GM23338 (cell line): ENCODE measurements at regions not wholly inside any gene's neighbourhood (a gene's known extent, or its start where the extent isn't known, plus 50 kb on each side); places are given as distances from the start of the nearest gene placed in this dataset.

Experiments used
- ATAC-seq: fragments of 200-7000 bp; cut with Tn5 transposase; 3 replicates; pipeline ENCODE4 v1.9.1; 2020
- DNase-seq: peaks from one replicate; pipeline ENCODE4 v3.0.0-alpha.2; 2015; ENCODE audit warnings: low spot score
- H2AFZ ChIP-seq: fragments of 200-600 bp; sonication (generic); 2 replicates; pipeline ENCODE4 v1.8.0; 2016; ENCODE audit warnings: antibody characterized with exemption, mild to moderate bottlenecking, moderate library complexity
- H3F3A ChIP-seq: fragments of 200-600 bp; sonication (generic); replicated peaks from 2 replicates; pipeline ENCODE4 v1.8.0; 2017; ENCODE audit warnings: antibody characterized with exemption, mixed run types, low read depth
- H3K27ac ChIP-seq: fragments of 200-600 bp; sonication (generic); 2 replicates; pipeline ENCODE4 v1.6.1; 2016; ENCODE audit warnings: low read depth
- H3K27me3 ChIP-seq: fragments of 200-600 bp; sonication (generic); 2 replicates; pipeline ENCODE4 v1.8.0; 2016; ENCODE audit warnings: mild to moderate bottlenecking, mixed run types, moderate library complexity; ENCODE audit not compliant: insufficient read depth
- H3K36me3 ChIP-seq: fragments of 200-600 bp; sonication (generic); 2 replicates; pipeline ENCODE4 v1.8.0; 2016; ENCODE audit warnings: mild to moderate bottlenecking; ENCODE audit not compliant: insufficient read depth
- H3K4me1 ChIP-seq: fragments of 200-600 bp; sonication (generic); 2 replicates; pipeline ENCODE4 v1.8.0; 2016; ENCODE audit warnings: mild to moderate bottlenecking, moderate library complexity; ENCODE audit not compliant: insufficient read depth
- H3K4me2 ChIP-seq: fragments of 200-600 bp; sonication (generic); 2 replicates; pipeline ENCODE4 v1.7.1; 2017; ENCODE audit warnings: mixed run types
- H3K4me3 ChIP-seq: fragments of 200-600 bp; sonication (generic); 2 replicates; pipeline ENCODE4 v1.6.1; 2016; ENCODE audit warnings: mixed run types
- H3K79me2 ChIP-seq: fragments of 200-600 bp; sonication (generic); replicated peaks from 2 replicates; pipeline ENCODE4 v1.8.0; 2017; ENCODE audit warnings: mild to moderate bottlenecking; ENCODE audit not compliant: insufficient read depth
- H3K9me2 ChIP-seq: fragments of 200-600 bp; sonication (generic); 2 replicates; pipeline ENCODE4 v1.8.0; 2017; ENCODE audit not compliant: insufficient read depth
- H4K20me1 ChIP-seq: fragments of 200-600 bp; sonication (generic); replicated peaks from 2 replicates; pipeline ENCODE4 v1.8.0; 2017; ENCODE audit warnings: mild to moderate bottlenecking; ENCODE audit not compliant: insufficient read depth
- H3K27ac Mint-ChIP-seq: 2 replicates; pipeline ENCODE4 v1.8.0; 2020; ENCODE audit warnings: inconsistent platforms, mild to moderate bottlenecking, moderate library complexity, mixed read lengths
- H3K27me3 Mint-ChIP-seq: 3 replicates; pipeline ENCODE4 v1.8.0; 2022; ENCODE audit warnings: low read depth, mild to moderate bottlenecking, moderate library complexity, mixed read lengths, inconsistent platforms; ENCODE audit not compliant: insufficient read depth, poor library complexity
- H3K36me3 Mint-ChIP-seq: 3 replicates; pipeline ENCODE4 v1.8.0; 2021; ENCODE audit warnings: low read depth, mild to moderate bottlenecking, inconsistent platforms, moderate library complexity, mixed read lengths
- H3K4me1 Mint-ChIP-seq: 3 replicates; pipeline ENCODE4 v1.8.0; 2020; ENCODE audit warnings: mild to moderate bottlenecking, inconsistent platforms, mixed read lengths
- H3K4me3 Mint-ChIP-seq: 3 replicates; pipeline ENCODE4 v1.8.0; 2021; ENCODE audit warnings: moderate library complexity, mild to moderate bottlenecking, inconsistent platforms, mixed read lengths
- H3K9me3 Mint-ChIP-seq: 3 replicates; pipeline ENCODE4 v1.8.0; 2020; ENCODE audit warnings: moderate library complexity, mild to moderate bottlenecking, inconsistent platforms, mixed read lengths
- CREB1 ChIP-seq: fragments of 250-450 bp; sonication (Bioruptor Pico); IDR thresholded peaks from 2 replicates; pipeline ENCODE4 v1.5.0; 2020; ENCODE audit warnings: low read depth, mild to moderate bottlenecking, moderate library complexity
- CTCF ChIP-seq, 2 experiments: fragments of 200-600 bp in 1 of 2; sonication (generic) in 1 of 2; conservative IDR thresholded peaks; 2 replicates each; pipeline versions ENCODE4 v1.5.1 to v1.6.1; 2016 to 2017; ENCODE audit warnings: antibody characterized with exemption in 2 of 2, low read depth in 2 of 2, mild to moderate bottlenecking in 2 of 2, moderate library complexity in 1 of 2
- EZH2 ChIP-seq: fragments of 200-600 bp; sonication (generic); IDR thresholded peaks from one replicate; pipeline ENCODE4 v1.8.0; 2017; ENCODE audit warnings: antibody characterized with exemption, mild to moderate bottlenecking, low read depth; ENCODE audit not compliant: unreplicated experiment
- EZH2phosphoT487 ChIP-seq: fragments of 200-600 bp; sonication (generic); IDR thresholded peaks from one replicate; pipeline ENCODE4 v1.8.1; 2018; ENCODE audit warnings: antibody characterized with exemption; ENCODE audit not compliant: unreplicated experiment
- JUNB ChIP-seq: IDR thresholded peaks from one replicate; pipeline ENCODE4 v1.6.1; 2016; ENCODE audit warnings: antibody characterized with exemption; ENCODE audit not compliant: unreplicated experiment
- NANOG ChIP-seq: IDR thresholded peaks from 2 replicates; pipeline ENCODE4 v1.6.1; 2016; ENCODE audit warnings: antibody characterized with exemption, borderline replicate concordance
- POLR2AphosphoS5 ChIP-seq: IDR thresholded peaks from 2 replicates; pipeline ENCODE4 v1.6.1; 2016; ENCODE audit warnings: antibody characterized with exemption, low read depth
- STAT1 ChIP-seq: IDR thresholded peaks from one replicate; pipeline ENCODE4 v1.6.1; 2016; ENCODE audit warnings: antibody characterized with exemption; ENCODE audit not compliant: unreplicated experiment
- ZNF114 ChIP-seq: fragments of 250-450 bp; sonication (Bioruptor Pico); IDR thresholded peaks from 2 replicates; pipeline ENCODE4 v1.5.0; 2020; ENCODE audit warnings: mild to moderate bottlenecking, moderate library complexity
- ZNF331 ChIP-seq: fragments of 250-450 bp; sonication (Bioruptor Pico); IDR thresholded peaks from 2 replicates; pipeline ENCODE4 v1.5.0; 2020; ENCODE audit warnings: low read depth, mild to moderate bottlenecking, moderate library complexity
- TF ChIP-seq, protein P1 (sequence below): IDR thresholded peaks from one replicate; pipeline ENCODE4 v1.6.1; 2018; ENCODE audit warnings: antibody characterized with exemption; ENCODE audit not compliant: unreplicated experiment
- TF ChIP-seq, protein P2 (sequence below): IDR thresholded peaks from 2 replicates; pipeline ENCODE4 v1.6.1; 2016; ENCODE audit warnings: antibody characterized with exemption

DNA sequence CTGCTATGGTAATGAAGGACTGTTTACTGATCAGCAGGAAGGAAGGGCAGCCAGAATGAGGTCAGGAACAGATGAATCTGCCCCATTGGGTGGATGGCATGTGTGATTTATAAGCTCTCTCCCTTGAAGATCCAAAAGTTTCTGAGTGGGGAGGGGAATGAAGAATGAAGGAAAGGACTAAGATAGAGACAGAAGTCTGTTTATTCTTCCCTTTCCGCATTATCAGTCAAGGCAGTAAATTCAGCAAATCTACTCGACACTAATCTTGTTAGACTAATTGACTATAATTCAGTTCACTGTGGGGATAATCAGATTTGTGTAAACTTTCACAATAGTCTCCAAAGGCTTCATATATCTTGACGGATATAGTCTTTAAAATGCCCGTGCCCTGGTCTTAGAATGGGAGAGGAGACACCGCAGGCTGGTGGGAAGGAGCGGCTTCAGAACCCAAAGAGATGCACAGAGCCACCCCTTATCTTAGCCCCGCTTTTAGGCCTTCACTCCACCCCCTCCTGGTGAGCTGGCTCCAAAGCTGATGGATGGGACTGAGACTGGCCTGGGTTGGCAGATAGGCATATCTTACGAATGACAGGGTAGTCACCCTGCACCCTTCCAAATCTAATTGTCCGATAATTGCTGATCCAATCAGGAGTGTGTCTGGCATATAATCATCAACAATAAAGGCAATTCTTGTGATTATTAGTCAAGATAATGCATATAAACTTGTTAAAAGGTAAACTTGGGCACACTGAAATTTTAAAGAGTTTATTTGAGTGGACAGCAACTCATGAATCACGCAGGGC is 76.0 kb upstream of the PPM1J start:
- H2AFZ ChIP-seq, result no peak overlapping the region
- Mint-ChIP-seq H3K27me3 (peaks cover 13% of the 10 kb centered on the region), H3K36me3 (peaks cover 4% of the 10 kb centered on the region; the same call in 1 of the 3 replicates), H3K27ac (no peak overlapping the region), H3K4me3 (no peak overlapping the region), H3K9me3 (peaks cover 6% of the 10 kb centered on the region; the same call in 1 of the 3 replicates), H3K4me1 (peaks cover 50% of the 10 kb centered on the region)
- peak overlapping the region; percentile 27; the same call in 1 of the 2 replicates for H3K4me2 ChIP-seq
- no peak for DNase-seq
- no peaks in the 10 kb centered on the region for H3K36me3 ChIP-seq
- H3K9me2 ChIP-seq, result peaks cover 11% of the 10 kb centered on the region; the same call in 1 of the 2 replicates
- H3K4me3 ChIP-seq, result no peak overlapping the region
- ATAC-seq, result no peak; the same call in 2 of the 3 replicates
- peaks cover 6% of the 10 kb centered on the region; the same call in 1 of the 2 replicates for H3F3A ChIP-seq
- peaks cover 36% of the 10 kb centered on the region for H3K4me1 ChIP-seq
- no peaks in the 10 kb centered on the region for H4K20me1 ChIP-seq
- no peaks in the 10 kb centered on the region for H3K79me2 ChIP-seq
- TF ChIP-seq EZH2 (no peak), CREB1 (CRISPR knock-in tag) (no peak), CTCF (conservative IDR thresholded peaks at IDR 0.05; ENCODE audit: low read depth in 2 of 2) (no peak), JUNB (no peak)
- TF ChIP-seq, protein P1, sequence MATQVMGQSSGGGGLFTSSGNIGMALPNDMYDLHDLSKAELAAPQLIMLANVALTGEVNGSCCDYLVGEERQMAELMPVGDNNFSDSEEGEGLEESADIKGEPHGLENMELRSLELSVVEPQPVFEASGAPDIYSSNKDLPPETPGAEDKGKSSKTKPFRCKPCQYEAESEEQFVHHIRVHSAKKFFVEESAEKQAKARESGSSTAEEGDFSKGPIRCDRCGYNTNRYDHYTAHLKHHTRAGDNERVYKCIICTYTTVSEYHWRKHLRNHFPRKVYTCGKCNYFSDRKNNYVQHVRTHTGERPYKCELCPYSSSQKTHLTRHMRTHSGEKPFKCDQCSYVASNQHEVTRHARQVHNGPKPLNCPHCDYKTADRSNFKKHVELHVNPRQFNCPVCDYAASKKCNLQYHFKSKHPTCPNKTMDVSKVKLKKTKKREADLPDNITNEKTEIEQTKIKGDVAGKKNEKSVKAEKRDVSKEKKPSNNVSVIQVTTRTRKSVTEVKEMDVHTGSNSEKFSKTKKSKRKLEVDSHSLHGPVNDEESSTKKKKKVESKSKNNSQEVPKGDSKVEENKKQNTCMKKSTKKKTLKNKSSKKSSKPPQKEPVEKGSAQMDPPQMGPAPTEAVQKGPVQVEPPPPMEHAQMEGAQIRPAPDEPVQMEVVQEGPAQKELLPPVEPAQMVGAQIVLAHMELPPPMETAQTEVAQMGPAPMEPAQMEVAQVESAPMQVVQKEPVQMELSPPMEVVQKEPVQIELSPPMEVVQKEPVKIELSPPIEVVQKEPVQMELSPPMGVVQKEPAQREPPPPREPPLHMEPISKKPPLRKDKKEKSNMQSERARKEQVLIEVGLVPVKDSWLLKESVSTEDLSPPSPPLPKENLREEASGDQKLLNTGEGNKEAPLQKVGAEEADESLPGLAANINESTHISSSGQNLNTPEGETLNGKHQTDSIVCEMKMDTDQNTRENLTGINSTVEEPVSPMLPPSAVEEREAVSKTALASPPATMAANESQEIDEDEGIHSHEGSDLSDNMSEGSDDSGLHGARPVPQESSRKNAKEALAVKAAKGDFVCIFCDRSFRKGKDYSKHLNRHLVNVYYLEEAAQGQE, result no peak
- TF ChIP-seq, protein P2, sequence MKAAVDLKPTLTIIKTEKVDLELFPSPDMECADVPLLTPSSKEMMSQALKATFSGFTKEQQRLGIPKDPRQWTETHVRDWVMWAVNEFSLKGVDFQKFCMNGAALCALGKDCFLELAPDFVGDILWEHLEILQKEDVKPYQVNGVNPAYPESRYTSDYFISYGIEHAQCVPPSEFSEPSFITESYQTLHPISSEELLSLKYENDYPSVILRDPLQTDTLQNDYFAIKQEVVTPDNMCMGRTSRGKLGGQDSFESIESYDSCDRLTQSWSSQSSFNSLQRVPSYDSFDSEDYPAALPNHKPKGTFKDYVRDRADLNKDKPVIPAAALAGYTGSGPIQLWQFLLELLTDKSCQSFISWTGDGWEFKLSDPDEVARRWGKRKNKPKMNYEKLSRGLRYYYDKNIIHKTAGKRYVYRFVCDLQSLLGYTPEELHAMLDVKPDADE, result no peak
- no peak overlapping the region for H3K27ac ChIP-seq
- peaks cover 20% of the 10 kb centered on the region for H3K27me3 ChIP-seq

DNA sequence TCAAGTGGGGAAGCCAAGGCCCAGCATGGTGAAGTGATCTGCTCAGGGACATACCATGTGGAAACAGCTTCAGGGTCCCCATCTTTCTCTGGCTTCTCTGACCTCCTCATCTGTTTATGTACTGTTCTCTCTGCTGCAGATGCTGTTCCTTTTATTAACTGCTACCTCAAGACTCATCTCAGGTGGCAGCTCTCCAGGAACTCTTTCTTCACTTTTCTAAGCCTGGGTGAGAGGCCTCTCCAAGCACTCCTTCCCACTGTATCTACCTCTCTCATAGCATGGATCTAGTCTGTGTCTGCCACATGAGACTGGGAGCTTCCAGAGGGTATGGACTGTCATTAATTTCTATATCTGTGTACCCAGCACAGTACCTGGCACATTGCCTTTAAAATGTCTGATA is 73.4 kb upstream of the PPM1J start:
- Mint-ChIP-seq H3K9me3 (peaks cover 10% of the 10 kb centered on the region; the same call in 2 of the 3 replicates), H3K27me3 (peaks cover 10% of the 10 kb centered on the region), H3K36me3 (peaks cover 5% of the 10 kb centered on the region; the same call in 2 of the 3 replicates), H3K4me3 (no peak overlapping the region), H3K4me1 (peaks cover 25% of the 10 kb centered on the region), H3K27ac (no peak overlapping the region)
- H3K36me3 ChIP-seq, result no peaks in the 10 kb centered on the region
- no peaks in the 10 kb centered on the region for H3K79me2 ChIP-seq
- peaks cover 9% of the 10 kb centered on the region for H3K27me3 ChIP-seq
- peaks cover 19% of the 10 kb centered on the region for H3K4me1 ChIP-seq
- ATAC-seq (no peak), DNase-seq (no peak)
- no peaks in the 10 kb centered on the region for H3F3A ChIP-seq
- H3K27ac ChIP-seq, result no peak overlapping the region
- no peak overlapping the region for H2AFZ ChIP-seq
- H3K9me2 ChIP-seq, result peaks cover 11% of the 10 kb centered on the region; the same call in 1 of the 2 replicates
- no peaks in the 10 kb centered on the region for H4K20me1 ChIP-seq
- no peak overlapping the region for H3K4me2 ChIP-seq
- H3K4me3 ChIP-seq, result no peak overlapping the region
- no peak for TF ChIP-seq EZH2
- no peak for TF ChIP-seq ZNF331 (CRISPR knock-in tag)
- no peak for TF ChIP-seq CREB1 (CRISPR knock-in tag)
- TF ChIP-seq JUNB, result no peak
- TF ChIP-seq CTCF (conservative IDR thresholded peaks at IDR 0.05; ENCODE audit: low read depth in 2 of 2), result no peak
- TF ChIP-seq POLR2AphosphoS5, result no peak
- no peak for TF ChIP-seq NANOG
- no peak for TF ChIP-seq STAT1
- no peak for TF ChIP-seq ZNF114 (CRISPR knock-in tag)
- TF ChIP-seq, protein P2, result no peak
- TF ChIP-seq EZH2phosphoT487, result no peak
